ENCODE measurements at regions not wholly inside any gene's neighbourhood (a gene's known extent, or its start where the extent isn't known, plus 50 kb on each side); places are given as distances from the start of the nearest gene placed in this dataset.
"Not testable (repeated sequence)": the region's sequence is repeated elsewhere in the genome, so short reads cannot be mapped to it uniquely, and the experiment has no call there.

DNA sequence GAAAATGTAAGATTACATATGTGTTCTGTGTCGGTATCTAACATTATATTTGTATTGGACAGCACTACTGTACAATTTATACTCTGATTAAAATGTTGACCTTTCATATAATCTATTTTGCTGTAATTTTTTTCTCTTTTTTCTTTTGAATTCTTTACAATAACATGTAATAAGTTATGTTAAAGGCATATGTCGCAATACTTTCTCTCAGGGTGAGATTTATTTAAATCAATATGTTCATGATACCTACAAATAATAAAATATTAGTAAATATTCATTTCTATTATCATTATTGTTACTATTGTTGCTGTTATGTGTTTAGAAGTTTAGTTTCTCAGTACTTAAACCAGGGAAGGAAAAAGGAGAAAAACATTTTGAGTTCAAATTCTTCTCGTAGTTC lies 807.4 kb downstream of the STIM2 start:
- DNase-seq: no peak

DNA sequence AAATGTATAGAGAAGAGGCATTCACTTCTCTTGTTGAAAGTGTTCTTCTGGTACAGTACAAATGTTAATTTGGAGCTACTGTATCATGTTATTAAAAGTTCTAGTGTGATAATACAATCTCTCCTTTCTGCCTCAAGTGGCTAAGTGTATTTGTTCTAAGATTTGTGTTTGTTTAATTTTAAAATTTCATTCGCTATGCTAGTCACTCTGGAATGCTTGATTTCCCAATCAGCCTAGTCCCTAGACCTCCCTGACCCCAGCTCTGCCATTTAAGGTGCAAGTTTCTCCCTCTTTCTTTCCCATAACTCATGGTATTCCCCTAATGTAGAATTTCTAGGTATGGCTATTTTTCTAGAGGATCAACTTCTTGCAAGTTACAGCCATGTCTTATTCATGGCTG lies 817.4 kb downstream of the STIM2 start:
- no peak for DNase-seq

DNA sequence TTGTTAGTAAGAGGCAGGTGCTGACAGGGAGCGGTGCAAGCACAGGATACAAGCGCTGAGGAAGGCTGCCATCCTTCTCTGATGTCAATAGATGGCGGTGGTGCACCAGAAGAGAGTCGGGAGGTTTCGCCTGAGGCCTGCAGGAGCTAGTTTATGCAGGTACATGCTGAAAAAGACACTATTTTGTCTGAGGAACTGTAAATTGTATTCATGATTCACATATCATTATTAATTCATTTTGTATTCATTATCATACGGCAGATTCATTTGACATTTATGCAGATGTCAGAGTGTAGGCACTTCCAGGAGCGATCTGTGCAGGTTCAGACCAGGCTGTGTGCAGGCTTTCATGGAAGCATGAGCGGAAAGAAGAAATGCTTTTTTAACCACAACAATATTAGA lies 824.0 kb downstream of the STIM2 start:
- DNase-seq: no peak

DNA sequence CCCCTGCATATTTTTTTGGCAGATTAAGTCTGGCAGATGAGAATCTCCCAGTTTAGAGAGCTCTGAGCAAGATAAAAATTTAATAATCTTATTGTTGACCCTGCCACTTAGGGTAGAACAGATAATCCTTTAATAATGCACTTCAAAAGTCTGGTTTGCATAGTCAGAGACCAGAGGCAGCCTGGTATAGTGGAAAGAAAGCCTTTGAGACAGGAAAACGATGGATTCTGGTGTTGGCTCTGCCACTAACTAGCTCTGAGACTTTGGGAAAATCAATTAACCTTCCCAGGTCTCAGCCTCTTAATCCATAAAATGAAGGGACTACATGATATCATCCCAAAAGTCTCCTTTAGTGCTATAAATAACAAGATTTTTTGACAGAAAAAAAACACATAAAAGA lies 824.5 kb downstream of the STIM2 start:
- no peak for DNase-seq

DNA sequence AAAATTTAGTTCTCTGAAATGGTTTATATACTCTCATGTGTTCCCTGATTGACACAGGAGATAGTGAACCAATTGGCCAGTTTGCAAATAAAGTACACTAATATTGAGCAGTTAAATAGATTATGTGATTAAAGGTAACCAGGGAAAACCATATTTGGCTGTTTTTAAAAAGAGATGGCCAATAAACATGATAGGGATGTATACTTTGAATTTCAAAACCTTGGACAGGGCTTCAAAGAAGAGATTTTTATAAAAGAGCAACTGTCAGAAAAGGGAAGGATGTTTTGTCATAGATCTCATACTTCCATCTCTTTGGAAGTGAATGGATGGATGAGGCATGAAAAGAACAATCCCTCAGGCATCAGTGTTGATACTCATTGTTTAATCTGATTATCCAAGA lies 825.3 kb downstream of the STIM2 start:
- no peak for DNase-seq

GRCh38 chr4:27692158-27692557 lies 831.5 kb downstream of the STIM2 start:
- DNase-seq: no peak

- DNase-seq: no peak
Observed at GRCh38 chr4:27692868-27693634, 832.4 kb downstream of the STIM2 start.

- not testable (repeated sequence) for DNase-seq
Observed at GRCh38 chr4:27696257-27696656, 835.6 kb downstream of the STIM2 start.

DNA sequence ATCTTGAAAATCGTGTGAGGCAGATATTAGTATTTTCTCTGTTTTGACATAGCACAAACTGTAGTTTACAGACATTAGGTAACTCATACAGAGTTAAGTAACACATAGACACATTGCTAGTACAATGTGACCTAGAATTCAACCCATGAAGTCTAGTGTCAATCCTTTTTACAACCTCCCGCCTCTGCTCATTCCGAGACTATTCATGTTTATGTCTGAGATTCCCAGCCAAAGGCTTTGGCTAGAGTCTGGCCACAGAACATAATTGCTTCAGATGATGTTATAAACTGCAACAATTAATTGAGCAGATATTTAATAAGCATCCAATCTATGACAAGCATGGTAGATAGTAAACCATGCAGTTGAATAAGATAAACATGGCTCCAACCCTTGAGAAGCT lies 841.0 kb downstream of the STIM2 start:
- no peak for DNase-seq

GRCh38 chr4:27702730-27703431 lies 842.2 kb downstream of the STIM2 start:
- no peak for DNase-seq

DNA sequence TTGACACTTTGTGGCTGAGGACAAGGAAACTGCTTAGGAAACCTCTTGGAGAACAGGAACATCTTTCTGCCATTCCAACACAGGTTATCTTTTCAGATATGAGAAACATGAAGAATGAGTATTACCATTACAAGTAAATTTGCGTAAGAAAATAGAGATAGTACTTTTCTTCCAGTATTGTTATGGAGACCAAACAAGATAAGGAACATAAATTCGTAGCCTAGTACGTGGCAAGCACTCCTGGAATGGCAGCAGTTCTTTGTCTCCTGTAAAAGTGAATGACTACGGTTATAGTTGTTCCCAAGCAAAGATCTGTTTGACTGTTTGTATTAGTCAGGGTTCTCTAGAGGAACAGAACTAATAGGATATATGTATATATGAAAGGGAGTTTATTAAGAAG lies 843.1 kb downstream of the STIM2 start:
- DNase-seq: no peak

- DNase-seq: no peak
Observed at GRCh38 chr4:27711041-27711440, 850.4 kb downstream of the STIM2 start.

DNA sequence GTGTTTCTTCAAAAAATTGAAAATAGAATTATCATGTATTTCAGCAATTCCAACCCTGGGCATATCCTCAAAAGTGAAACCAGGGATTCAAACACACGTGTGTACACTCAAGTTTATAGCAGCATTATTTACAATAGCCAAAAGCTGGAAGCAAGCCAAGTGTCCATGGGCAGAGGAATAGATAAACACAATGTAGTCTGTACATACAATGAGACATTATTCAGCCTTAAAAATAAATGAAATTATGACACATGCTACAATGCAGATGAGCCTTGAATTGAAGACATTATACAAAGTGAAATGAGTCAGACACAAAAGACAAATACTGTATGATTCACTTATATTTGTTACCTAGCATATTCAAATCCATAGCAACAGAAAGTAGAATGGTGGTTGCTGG lies 853.4 kb downstream of the STIM2 start:
- no peak for DNase-seq

DNA sequence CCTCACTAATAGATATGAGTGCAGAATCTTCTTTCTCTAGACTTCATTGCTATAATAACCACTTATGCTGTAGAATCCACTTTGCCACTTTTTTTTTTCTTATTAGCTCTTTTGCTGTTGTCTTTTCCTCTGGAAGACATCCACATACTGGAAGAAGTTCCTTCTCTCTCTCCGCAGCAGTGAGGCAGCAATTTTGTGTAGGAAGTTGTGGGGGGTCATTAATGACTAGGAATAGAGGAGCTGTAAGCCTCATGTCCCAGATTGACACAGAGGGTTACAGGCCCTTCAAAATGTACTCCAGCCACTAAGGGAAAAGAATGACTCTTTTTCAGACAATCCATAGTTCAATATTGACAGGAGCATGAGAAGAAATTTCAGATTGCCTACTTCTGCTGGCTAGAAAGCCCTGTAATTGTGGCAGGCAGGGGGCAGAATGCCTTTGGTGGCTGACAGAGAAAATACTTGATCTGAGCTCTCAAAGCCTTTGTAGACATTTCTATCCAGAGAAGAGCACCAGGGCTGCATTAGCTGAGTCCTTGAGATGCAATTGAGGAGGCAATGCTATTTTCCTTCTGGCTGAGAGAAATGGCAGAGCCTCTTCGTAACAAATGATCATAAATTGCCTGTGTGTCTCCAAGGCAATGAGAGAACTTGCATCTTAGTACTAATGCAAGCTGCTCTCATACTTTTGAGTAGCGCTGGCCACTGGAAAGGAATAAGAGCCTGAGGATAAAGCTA lies 856.2 kb downstream of the STIM2 start:
- DNase-seq: no peak

GRCh38 chr4:27717431-27717755 lies 856.8 kb downstream of the STIM2 start:
- DNase-seq: no peak

DNA sequence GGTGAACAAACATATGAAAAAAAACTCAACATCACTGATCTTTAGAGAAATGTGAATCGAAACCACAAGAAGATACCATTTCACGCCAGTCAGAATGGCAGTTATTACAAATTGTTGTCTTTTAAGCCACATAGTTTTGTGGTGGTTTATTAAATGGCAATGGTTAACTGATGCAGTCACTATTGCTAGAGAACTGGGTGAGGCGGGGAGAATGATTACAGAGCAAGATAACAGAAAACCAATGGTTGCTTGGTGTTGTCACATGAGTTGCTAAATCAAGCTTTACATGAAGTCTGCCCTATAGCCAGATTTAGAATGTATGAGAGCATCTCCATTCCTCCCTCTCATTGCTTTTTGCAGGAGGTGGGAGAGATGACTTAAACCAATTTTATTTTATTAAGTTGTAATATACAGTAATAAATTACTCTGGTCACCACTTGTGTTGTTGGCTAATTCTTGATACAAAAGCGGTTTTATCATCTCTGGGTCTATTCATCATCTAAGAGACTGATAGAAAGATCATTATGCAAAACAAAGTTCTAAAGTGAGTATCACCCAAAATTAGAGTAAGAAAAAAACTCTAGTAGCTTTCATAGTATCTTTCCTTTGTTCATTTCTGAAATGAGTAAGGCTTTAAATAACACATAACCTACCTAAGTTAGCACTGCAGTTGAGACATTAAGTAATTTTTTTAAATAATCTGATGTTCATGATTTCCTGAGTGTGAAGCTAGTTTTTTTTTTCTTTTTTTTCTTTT lies 859.5 kb downstream of the STIM2 start:
- DNase-seq: no peak

DNA sequence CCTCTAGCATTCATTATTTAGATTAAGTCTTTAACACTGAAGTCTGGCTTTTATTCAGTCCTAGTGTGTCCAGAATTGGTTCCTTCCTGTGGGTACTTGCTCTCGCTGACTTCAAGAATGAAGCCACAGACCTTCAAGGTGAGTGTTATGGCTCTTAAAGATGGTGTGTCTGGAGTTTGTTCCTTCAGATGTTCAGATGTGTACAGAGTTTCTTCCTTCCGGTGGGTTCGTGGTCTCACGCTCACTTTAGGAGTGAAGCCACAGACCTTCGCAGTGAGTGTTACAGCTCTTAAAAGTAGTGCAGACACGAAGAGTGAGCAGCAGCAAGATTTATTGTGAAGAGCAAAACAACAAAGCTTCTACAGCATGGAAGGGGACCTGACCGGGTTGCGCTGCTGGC lies 860.6 kb downstream of the STIM2 start:
- DNase-seq: no peak

DNA sequence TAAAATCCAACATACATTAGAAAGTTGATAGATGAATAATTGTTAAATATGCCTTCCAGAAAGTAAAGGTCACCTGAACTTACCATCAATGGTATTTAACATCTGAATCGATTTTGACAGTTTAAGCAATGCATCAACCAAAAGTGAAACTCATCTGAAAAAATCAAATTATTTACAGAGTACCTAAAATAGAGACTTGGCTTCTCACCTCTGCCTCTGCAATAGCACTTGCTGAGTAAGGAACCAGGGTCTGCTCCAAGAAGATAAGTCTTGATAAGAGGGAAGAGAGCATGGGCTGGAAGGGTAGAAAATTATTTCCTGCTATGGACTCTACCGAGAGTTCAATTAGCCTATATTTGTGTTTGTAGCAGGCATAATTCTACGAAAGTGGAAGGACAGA lies 868.3 kb downstream of the STIM2 start:
- no peak for DNase-seq

- no peak for DNase-seq
Observed at GRCh38 chr4:27742816-27743215, 882.2 kb downstream of the STIM2 start.

- no peak for DNase-seq
Observed at GRCh38 chr4:27759611-27760575, 899.3 kb downstream of the STIM2 start.

GRCh38 chr4:27763830-27764525 lies 903.3 kb downstream of the STIM2 start:
- no peak for DNase-seq

DNA sequence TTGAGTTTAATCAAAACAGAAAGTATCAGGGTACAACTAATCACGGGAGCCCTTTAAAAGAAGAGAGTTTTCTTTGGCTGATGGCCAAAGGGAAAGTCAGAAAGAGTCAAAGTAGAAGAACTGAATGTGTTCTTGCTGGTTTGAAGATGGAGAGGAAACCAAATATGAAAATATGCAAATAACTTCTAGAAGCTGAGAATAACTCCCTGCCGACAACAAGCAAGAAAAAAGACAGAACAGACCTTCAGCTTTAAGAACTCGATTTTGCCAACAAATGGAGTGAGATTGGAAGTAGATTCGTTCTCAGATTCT lies 903.8 kb downstream of the STIM2 start:
- DNase-seq: no peak

Data from NCI-H2227 treated with DMSO at 0.1 percent for 48 hours (cell line).